ENCODE measurements at regions not wholly inside any gene's neighbourhood (a gene's known extent, or its start where the extent isn't known, plus 50 kb on each side); places are given as distances from the start of the nearest gene placed in this dataset.
A peak's percentile ranks its signal among the peaks of the same experiment; 100 is the strongest.
"Not testable (repeated sequence)": the region's sequence is repeated elsewhere in the genome, so short reads cannot be mapped to it uniquely, and the experiment has no call there.

DNA sequence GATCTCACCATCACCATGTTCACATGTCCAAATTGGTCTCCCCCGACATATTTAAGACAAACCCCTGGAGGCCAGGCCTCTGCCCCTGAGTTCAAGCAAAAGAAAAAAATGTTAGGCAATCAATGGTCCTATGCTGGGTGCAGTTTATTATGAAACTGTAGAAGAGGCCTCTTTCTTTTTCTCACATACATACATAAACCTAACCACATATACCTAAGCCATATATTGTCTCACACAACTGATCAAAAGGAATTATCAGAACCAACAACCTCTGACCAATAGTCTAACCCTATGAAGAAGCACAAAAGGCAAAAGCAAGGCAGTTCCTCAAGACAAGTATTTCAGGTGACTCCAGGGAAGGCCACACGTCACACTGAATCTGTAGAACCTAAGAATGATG lies 49.9 kb downstream of the ILRUN start:
- DNase-seq (ENCODE audit: low read depth) = no peak

- no peak for DNase-seq (ENCODE audit: low read depth)
Measured at GRCh38 chr6:34645627-34646026, 50.9 kb downstream of the ILRUN start.

DNA sequence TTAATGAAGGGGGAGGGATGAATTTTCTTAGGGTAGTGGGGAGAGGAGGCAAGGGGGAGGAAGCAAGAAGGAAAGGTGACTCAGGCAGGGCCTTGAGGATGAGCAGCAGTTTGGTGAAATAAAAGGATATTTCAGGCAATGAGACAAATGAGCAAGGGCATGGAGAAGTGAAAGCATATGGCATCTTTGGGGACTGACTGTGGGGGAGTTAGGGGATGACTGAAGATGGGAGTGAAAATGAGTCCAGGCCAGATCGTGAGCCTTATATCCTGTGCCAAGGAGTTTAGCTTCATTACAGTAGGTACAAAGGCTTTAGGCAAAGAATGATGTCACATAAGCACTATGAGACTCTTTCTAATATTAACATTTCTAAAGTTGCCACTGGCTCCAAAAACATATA lies 51.9 kb downstream of the ILRUN start:
- no peak for DNase-seq (ENCODE audit: low read depth)

GRCh38 chr6:34642427-34642826 lies 54.1 kb downstream of the ILRUN start:
- no peak for DNase-seq (ENCODE audit: low read depth)

GRCh38 chr6:34640074-34640849 lies 56.3 kb downstream of the ILRUN start:
- not testable (repeated sequence) for DNase-seq (ENCODE audit: low read depth)

- DNase-seq (ENCODE audit: low read depth) = no peak
Measured at GRCh38 chr6:34638834-34639736, 57.5 kb downstream of the ILRUN start.

- DNase-seq (ENCODE audit: low read depth) = no peak
Measured at GRCh38 chr6:34633785-34634184, 62.8 kb downstream of the ILRUN start.

GRCh38 chr6:34633256-34633655 lies 63.3 kb downstream of the ILRUN start:
- DNase-seq (ENCODE audit: low read depth) = no peak

- DNase-seq (ENCODE audit: low read depth) = peak; percentile 70
Measured at GRCh38 chr6:34630040-34630439, 66.5 kb downstream of the ILRUN start.

GRCh38 chr6:34627296-34627695 lies 69.3 kb downstream of the ILRUN start:
- no peak for DNase-seq (ENCODE audit: low read depth)

- DNase-seq (ENCODE audit: low read depth) = no peak
Measured at GRCh38 chr6:34618430-34619182, 62.5 kb upstream of the SPDEF start.

- no peak for DNase-seq (ENCODE audit: low read depth)
Measured at GRCh38 chr6:34617231-34617630, 61.1 kb upstream of the SPDEF start.

DNA sequence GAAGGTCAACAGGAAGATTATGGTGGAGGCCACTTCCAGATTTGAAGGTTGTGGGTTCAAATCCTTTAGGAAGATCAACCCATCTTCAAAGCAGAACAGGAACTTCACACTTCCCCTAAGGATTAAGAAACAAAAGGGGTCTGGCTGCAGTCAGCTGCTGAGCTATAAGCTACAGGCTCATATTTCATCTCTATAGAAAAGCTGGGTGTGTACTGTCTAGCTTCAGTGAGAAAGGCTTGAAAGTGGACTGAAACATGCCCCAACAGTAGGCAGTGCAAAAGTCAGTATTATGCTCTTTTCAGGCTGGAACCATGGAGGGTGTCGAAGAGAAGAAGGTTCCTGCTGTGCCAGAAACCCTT lies 60.1 kb upstream of the SPDEF start:
- no peak for DNase-seq (ENCODE audit: low read depth)

- DNase-seq (ENCODE audit: low read depth) = no peak
Measured at GRCh38 chr6:34615574-34616226, 59.6 kb upstream of the SPDEF start.

DNA sequence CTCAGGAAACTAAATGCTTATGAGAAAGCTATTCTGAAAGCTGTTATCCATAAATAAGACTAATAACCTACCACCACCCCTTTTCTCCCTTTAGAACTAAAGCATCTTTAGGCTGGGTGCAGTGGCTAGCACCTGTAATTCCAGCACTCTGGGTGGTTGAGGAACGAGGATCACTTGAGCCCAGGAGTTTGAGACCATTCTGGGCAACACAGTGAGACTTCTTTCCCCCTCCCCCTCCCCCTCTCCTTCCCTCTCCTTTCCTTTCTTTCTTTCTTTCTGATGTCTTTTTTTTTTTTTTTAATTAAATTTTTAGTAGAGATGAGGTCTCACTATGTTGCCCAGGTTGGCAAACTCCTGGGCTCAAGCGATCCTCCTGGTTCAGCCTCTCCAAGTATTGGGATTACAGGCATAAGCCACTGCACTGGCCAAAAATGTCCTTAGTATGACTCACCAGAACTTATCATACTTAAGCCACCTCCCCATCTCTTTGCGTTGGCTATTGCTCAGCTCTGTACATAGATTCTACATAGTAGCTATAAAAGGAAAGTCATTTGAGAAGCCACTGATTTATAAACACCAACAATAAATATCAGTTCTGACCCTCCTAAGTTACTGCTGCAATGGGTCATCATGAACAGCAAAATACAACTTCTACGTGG lies 54.8 kb upstream of the SPDEF start:
- DNase-seq (ENCODE audit: low read depth) = peak; percentile 50

DNA sequence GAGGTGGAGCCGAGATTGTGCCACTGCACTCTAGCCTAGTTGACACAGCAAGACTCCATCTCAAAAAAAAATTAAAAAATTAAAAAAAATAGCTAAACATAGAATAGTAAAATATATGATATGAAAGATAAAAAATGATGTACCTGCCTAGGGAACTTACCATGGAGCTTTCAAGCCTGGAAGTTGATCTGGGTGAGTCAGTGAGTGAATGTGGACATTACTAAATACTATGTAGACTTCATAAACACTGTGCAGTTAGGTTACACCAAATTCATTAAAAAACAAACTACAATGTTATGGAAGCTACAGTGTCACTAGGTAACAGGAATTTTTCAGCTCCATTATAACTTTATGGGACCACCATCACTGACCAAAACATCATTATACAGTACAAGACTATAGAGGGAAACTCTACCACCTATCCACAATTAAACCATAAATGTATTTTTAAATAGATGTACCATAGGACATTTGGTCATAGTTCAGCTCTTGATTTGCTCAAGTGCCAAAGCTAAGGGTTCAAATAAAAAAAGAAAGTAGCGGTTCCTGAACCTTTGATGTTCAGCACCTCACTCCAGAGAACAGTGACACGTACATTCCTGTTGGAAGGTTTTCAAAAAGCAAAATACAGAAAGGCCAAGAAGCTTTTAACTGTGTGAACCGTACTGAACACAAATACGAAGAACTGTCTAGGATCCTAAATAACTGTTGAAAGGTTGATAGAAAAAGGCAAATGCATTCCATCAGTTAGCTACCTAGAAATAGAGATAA lies 52.4 kb upstream of the SPDEF start:
- DNase-seq (ENCODE audit: low read depth) = peak; percentile 2

GRCh38 chr6:34606477-34607265 lies 50.5 kb upstream of the SPDEF start:
- DNase-seq (ENCODE audit: low read depth) = no peak
